Keratinocyte (primary cell): ENCODE measurements at regions not wholly inside any gene's neighbourhood (a gene's known extent, or its start where the extent isn't known, plus 50 kb on each side); places are given as distances from the start of the nearest gene placed in this dataset.

ENCODE experiments used
- DNase-seq: peaks from one replicate; pipeline ENCODE4 v3.0.0-alpha.2; 2011; ENCODE audit warnings: low read depth, missing footprints, low spot score
- FAIRE-seq: peaks from 2 replicates; lab custom pipeline; 2011; peaks lifted over from hg19 to GRCh38; lab: Jason Lieb, UNC
- H2AFZ ChIP-seq: 2 replicates; pipeline ENCODE4 v1.6.0; 2012; ENCODE audit warnings: low read length, control low read depth, inconsistent platforms; ENCODE audit not compliant: control insufficient read depth
- H3K27ac ChIP-seq: 2 replicates; pipeline ENCODE4 v1.5.1; 2011; ENCODE audit warnings: low read length; ENCODE audit not compliant: control insufficient read depth, insufficient read depth
- H3K27me3 ChIP-seq: 3 replicates; pipeline ENCODE4 v1.6.0; 2011; ENCODE audit warnings: low read length; ENCODE audit not compliant: control insufficient read depth, insufficient read depth; ENCODE audit errors: extremely low read depth
- H3K36me3 ChIP-seq, 2 experiments: 2 replicates in 1 of 2; 3 replicates in 1 of 2; pipeline ENCODE4 v1.5.1; 2011; ENCODE audit warnings: low read length in 2 of 2, mild to moderate bottlenecking in 1 of 2; ENCODE audit not compliant: control insufficient read depth in 2 of 2, insufficient read depth in 2 of 2; ENCODE audit errors: extremely low read depth in 1 of 2
- H3K4me1 ChIP-seq: 3 replicates; pipeline ENCODE4 v1.5.1; 2011; ENCODE audit warnings: low read length; ENCODE audit not compliant: control insufficient read depth, insufficient read depth; ENCODE audit errors: extremely low read depth
- H3K4me2 ChIP-seq: 3 replicates; pipeline ENCODE4 v1.6.0; 2011; ENCODE audit warnings: low read depth, low read length; ENCODE audit not compliant: control insufficient read depth, insufficient read depth; ENCODE audit errors: extremely low read depth
- H3K4me3 ChIP-seq, 3 experiments: fragments of 200-600 bp in 1 of 3; sonication (generic) in 1 of 3; 2 replicates in 2 of 3; 3 replicates in 1 of 3; pipeline ENCODE4 v1.5.1; 2011 to 2016; ENCODE audit warnings: low read length in 3 of 3, mild to moderate bottlenecking in 3 of 3, control low read depth in 2 of 3, inconsistent platforms in 1 of 3, low read depth in 1 of 3, mixed read lengths in 1 of 3, mixed run types in 1 of 3, moderate library complexity in 1 of 3; ENCODE audit not compliant: control insufficient read depth in 2 of 3, insufficient read depth in 2 of 3; ENCODE audit errors: extremely low read depth in 1 of 3
- H3K79me2 ChIP-seq: 2 replicates; pipeline ENCODE4 v1.6.0; 2012; ENCODE audit warnings: low read length; ENCODE audit not compliant: control insufficient read depth, insufficient read depth
- H3K9ac ChIP-seq: 3 replicates; pipeline ENCODE4 v1.6.0; 2011; ENCODE audit warnings: low read length; ENCODE audit not compliant: control insufficient read depth, insufficient read depth; ENCODE audit errors: extremely low read depth
- H3K9me1 ChIP-seq: 3 replicates; pipeline ENCODE4 v1.6.0; 2011; ENCODE audit warnings: low read length; ENCODE audit not compliant: control insufficient read depth, insufficient read depth; ENCODE audit errors: extremely low read depth
- H3K9me3 ChIP-seq: 2 replicates; pipeline ENCODE4 v1.5.1; 2012; ENCODE audit warnings: low read depth, low read length; ENCODE audit not compliant: control insufficient read depth
- H4K20me1 ChIP-seq: 3 replicates; pipeline ENCODE4 v1.6.0; 2011; ENCODE audit warnings: low read length; ENCODE audit not compliant: control insufficient read depth, insufficient read depth; ENCODE audit errors: extremely low read depth
- CTCF ChIP-seq, 3 experiments: IDR thresholded peaks in 1 of 3; conservative IDR thresholded peaks in 1 of 3; optimal IDR thresholded peaks in 1 of 3; 2 replicates in 2 of 3; 3 replicates in 1 of 3; pipeline versions ENCODE3 to v1.5.1; 2011; ENCODE audit warnings: low read length in 3 of 3, mild to moderate bottlenecking in 3 of 3, moderate library complexity in 2 of 3, control low read depth in 1 of 3, inconsistent platforms in 1 of 3; ENCODE audit not compliant: insufficient read depth in 2 of 3; ENCODE audit errors: extremely low read depth in 1 of 3
- EZH2 ChIP-seq: IDR thresholded peaks from one replicate; pipeline ENCODE4 v1.6.1; 2012; ENCODE audit warnings: inconsistent platforms, mild to moderate bottlenecking, low read length, moderate library complexity
- dilution Hi-C: fragments of 300-500 bp; cut with MboI; formaldehyde crosslinking; loops from one replicate; pipeline ENCODE4 v1.7.0; 2020; ENCODE audit warnings: low sequenced_read_pairs; ENCODE audit not compliant: extremely low pct_ligation_motif_present

- H2AFZ ChIP-seq, result no peak overlapping the region
- H3K9ac ChIP-seq, result no peak overlapping the region
- no peaks in the 10 kb centered on the region for H3K79me2 ChIP-seq
- H3K4me3 ChIP-seq, result no peak overlapping the region
- dilution Hi-C loops, result no loop called here
- H3K4me2 ChIP-seq, result no peak overlapping the region
- H3K27ac ChIP-seq, result no peak overlapping the region
- no peaks in the 10 kb centered on the region for H3K4me1 ChIP-seq
- no peak for TF ChIP-seq CTCF (optimal IDR thresholded peaks at IDR 0.05 in 1 of 3, IDR thresholded peaks at IDR 0.05 in 1 of 3, conservative IDR thresholded peaks at IDR 0.05 in 1 of 3; ENCODE audit: extremely low read depth in 1 of 3, insufficient read depth in 2 of 3, low read length in 3 of 3)
- TF ChIP-seq EZH2, result no peak
- no peaks in the 10 kb centered on the region for H4K20me1 ChIP-seq
- H3K36me3 ChIP-seq, result no peaks in the 10 kb centered on the region
- no peaks in the 10 kb centered on the region for H3K9me1 ChIP-seq
- FAIRE-seq, result no peak
- DNase-seq, result no peak
- no peaks in the 10 kb centered on the region for H3K9me3 ChIP-seq
- no peaks in the 10 kb centered on the region for H3K27me3 ChIP-seq
These were observed 430.5 kb upstream of the TRAM1L1 start for GRCh38 chr4:117515921-117516320.

GRCh38 chr4:117527601-117528000, 442.2 kb upstream of the TRAM1L1 start:
- no peaks in the 10 kb centered on the region for H3K36me3 ChIP-seq
- FAIRE-seq (no peak), DNase-seq (no peak)
- H4K20me1 ChIP-seq, result no peaks in the 10 kb centered on the region
- no peak overlapping the region for H3K4me3 ChIP-seq
- no peaks in the 10 kb centered on the region for H3K4me1 ChIP-seq
- H3K9me3 ChIP-seq, result no peaks in the 10 kb centered on the region
- no peaks in the 10 kb centered on the region for H3K27me3 ChIP-seq
- H3K9me1 ChIP-seq, result no peaks in the 10 kb centered on the region
- no peak for TF ChIP-seq CTCF (optimal IDR thresholded peaks at IDR 0.05 in 1 of 3, IDR thresholded peaks at IDR 0.05 in 1 of 3, conservative IDR thresholded peaks at IDR 0.05 in 1 of 3; ENCODE audit: extremely low read depth in 1 of 3, insufficient read depth in 2 of 3, low read length in 3 of 3)
- H3K9ac ChIP-seq, result no peak overlapping the region
- H3K79me2 ChIP-seq, result no peaks in the 10 kb centered on the region
- H2AFZ ChIP-seq, result no peak overlapping the region
- dilution Hi-C loops, result no loop called here
- no peak overlapping the region for H3K27ac ChIP-seq
- no peak overlapping the region for H3K4me2 ChIP-seq
